Astrocyte of the cerebellum (primary cell): ENCODE measurements at regions not wholly inside any gene's neighbourhood (a gene's known extent, or its start where the extent isn't known, plus 50 kb on each side); places are given as distances from the start of the nearest gene placed in this dataset.

Source experiments
- DNase-seq: peaks from one replicate; pipeline ENCODE4 v3.0.0-alpha.2; 2011; ENCODE audit warnings: low read depth
- H3K4me3 ChIP-seq: 2 replicates; pipeline ENCODE4 v1.5.1; 2011; ENCODE audit warnings: mild to moderate bottlenecking, low read depth, low read length, moderate library complexity
- CTCF ChIP-seq: IDR thresholded peaks from 2 replicates; pipeline ENCODE4 v1.5.1; 2012; ENCODE audit warnings: low read length, low read depth, moderate library complexity, mild to moderate bottlenecking; ENCODE audit errors: missing control alignments
- in situ Hi-C: cut with HindIII; loops from 2 replicates; pipeline ENCODE4 v1.10.0; 2017; ENCODE audit warnings: low sequenced_read_pairs

DNA sequence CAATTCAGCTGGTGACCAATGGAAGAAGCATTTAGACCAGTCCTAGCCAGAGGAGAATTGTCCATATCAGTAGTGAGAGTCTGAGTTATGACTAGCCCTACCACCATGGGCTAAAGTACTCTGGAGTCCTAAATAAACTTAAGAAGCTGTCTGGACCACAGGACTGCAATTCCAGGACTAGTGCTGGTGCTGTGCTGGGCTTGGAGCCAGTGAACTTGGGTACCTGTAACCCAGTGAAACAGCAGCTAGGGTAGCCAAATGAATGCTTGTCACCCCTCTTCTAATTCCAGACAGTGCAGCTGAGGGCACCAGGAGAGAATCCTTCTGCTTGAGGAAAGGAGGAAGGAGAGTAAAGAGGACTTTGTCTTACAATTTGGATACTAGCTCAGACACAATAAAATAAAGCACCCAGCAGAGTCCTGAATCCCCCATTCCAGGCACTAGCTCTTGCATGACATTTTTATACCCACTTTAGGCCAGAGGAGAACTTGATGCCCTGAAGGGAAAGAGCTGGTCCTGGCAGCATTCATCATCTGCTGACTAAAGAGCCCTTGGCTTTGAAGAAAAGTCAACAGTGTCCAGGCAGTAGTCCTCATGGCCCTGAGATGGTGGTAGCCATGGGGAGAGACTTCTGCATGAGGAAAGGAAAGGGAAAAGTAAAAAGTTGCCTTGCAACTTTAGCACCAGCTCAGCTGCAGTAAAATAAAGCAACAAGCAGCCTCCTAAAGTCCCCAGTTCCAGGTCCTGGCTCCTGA is 2675.7 kb downstream of the PCDH7 start:
- no peak for TF ChIP-seq CTCF
- in situ Hi-C loops: no loop called here
- no peak overlapping the region for H3K4me3 ChIP-seq

DNA sequence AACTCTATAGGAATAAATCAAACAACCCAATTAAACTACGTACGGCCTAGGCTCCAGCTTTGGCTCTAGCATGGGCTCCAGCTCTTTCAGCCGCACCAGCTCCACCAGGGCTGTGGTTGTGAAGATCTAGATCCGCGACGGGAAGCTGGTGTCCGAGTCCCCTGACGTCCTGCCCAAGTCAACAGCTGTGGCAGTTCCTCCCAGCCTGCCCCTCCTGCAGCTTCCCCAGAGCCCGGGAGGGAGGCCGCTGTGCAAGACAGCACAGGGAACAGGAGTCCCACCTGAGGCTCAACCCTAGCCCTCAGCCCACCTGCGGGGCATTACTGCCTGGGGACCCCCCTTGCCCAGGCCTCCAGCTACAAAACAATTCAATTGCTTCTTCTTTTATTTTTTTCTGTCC is 2680.3 kb downstream of the PCDH7 start:
- in situ Hi-C loops: no loop called here
- TF ChIP-seq CTCF: no peak
- no peak overlapping the region for H3K4me3 ChIP-seq
- DNase-seq: no peak

More for the DNA sequence above, 2675.7 kb downstream of the PCDH7 start:
- DNase-seq: no peak

- DNase-seq: no peak
- no peak overlapping the region for H3K4me3 ChIP-seq
- TF ChIP-seq CTCF: no peak
- in situ Hi-C loops: no loop called here
Measured at GRCh38 chr4:33407496-33407895, 2687.3 kb downstream of the PCDH7 start.

- in situ Hi-C loops: no loop called here
- H3K4me3 ChIP-seq: no peak overlapping the region
- no peak for TF ChIP-seq CTCF
- peak; percentile 72 for DNase-seq
Measured at GRCh38 chr4:33411182-33411581, 2691.0 kb downstream of the PCDH7 start.

- in situ Hi-C loops: no loop called here
- no peak for DNase-seq
- no peak for TF ChIP-seq CTCF
- no peak overlapping the region for H3K4me3 ChIP-seq
Measured at GRCh38 chr4:33421887-33422286, 2701.7 kb downstream of the PCDH7 start.

GRCh38 chr4:33422656-33423055 is 2702.5 kb downstream of the PCDH7 start:
- no peak for TF ChIP-seq CTCF
- H3K4me3 ChIP-seq: no peak overlapping the region
- DNase-seq: no peak
- in situ Hi-C loops: no loop called here
